HG03575 (cell line): ENCODE measurements at regions not wholly inside any gene's neighbourhood (a gene's known extent, or its start where the extent isn't known, plus 50 kb on each side); places are given as distances from the start of the nearest gene placed in this dataset.
"Not testable (repeated sequence)": the region's sequence is repeated elsewhere in the genome, so short reads cannot be mapped to it uniquely, and the experiment has no call there.

ENCODE experiments used
- ATAC-seq: cut with Tn5 transposase; IDR thresholded peaks from one replicate; pipeline ENCODE4 v1.9.1; 2021; ENCODE audit not compliant: unreplicated experiment, insufficient number of reproducible peaks, low FRiP score; ENCODE audit errors: extremely low read depth

GRCh38 chr15:95629503-95630168 is 700.9 kb upstream of the NR2F2 start:
- ATAC-seq = no peak

GRCh38 chr15:95630683-95631082 is 699.8 kb upstream of the NR2F2 start:
- no peak for ATAC-seq

GRCh38 chr15:95635666-95636065 is 694.8 kb upstream of the NR2F2 start:
- ATAC-seq = no peak

- no peak for ATAC-seq
Measured at GRCh38 chr15:95636107-95636506, 694.4 kb upstream of the NR2F2 start.

- not testable (repeated sequence) for ATAC-seq
Measured at GRCh38 chr15:95637234-95637633, 693.3 kb upstream of the NR2F2 start.

GRCh38 chr15:95639208-95639607 is 691.3 kb upstream of the NR2F2 start:
- no peak for ATAC-seq

GRCh38 chr15:95644100-95644875 is 686.2 kb upstream of the NR2F2 start:
- ATAC-seq = no peak

GRCh38 chr15:95645791-95646338 is 684.6 kb upstream of the NR2F2 start:
- ATAC-seq = no peak

GRCh38 chr15:95646484-95647273 is 683.8 kb upstream of the NR2F2 start:
- ATAC-seq = no peak

- ATAC-seq = no peak
Measured at GRCh38 chr15:95647531-95648277, 682.8 kb upstream of the NR2F2 start.

GRCh38 chr15:95653361-95653805 is 677.1 kb upstream of the NR2F2 start:
- no peak for ATAC-seq

- no peak for ATAC-seq
Measured at GRCh38 chr15:95655089-95655607, 675.4 kb upstream of the NR2F2 start.

GRCh38 chr15:95656595-95656994 is 673.9 kb upstream of the NR2F2 start:
- ATAC-seq = no peak

GRCh38 chr15:95658799-95659198 is 671.7 kb upstream of the NR2F2 start:
- no peak for ATAC-seq

GRCh38 chr15:95659656-95660055 is 670.8 kb upstream of the NR2F2 start:
- no peak for ATAC-seq

GRCh38 chr15:95662638-95663037 is 667.9 kb upstream of the NR2F2 start:
- no peak for ATAC-seq

- ATAC-seq = no peak
Measured at GRCh38 chr15:95663156-95664100, 667.1 kb upstream of the NR2F2 start.

GRCh38 chr15:95664450-95664849 is 666.0 kb upstream of the NR2F2 start:
- ATAC-seq = no peak
